ENCODE measurements at regions not wholly inside any gene's neighbourhood (a gene's known extent, or its start where the extent isn't known, plus 50 kb on each side); places are given as distances from the start of the nearest gene placed in this dataset.

GRCh38 chr22:48686694-48687302 lies 1140.9 kb downstream of the BRD1 start:
- Histone ChIP-seq H3K79me1 (ENCODE audit: low read depth in 1 of 2, low read length in 2 of 2) (no peaks in the 10 kb centered on the region), H3K9me3 (ENCODE audit: control insufficient read depth, insufficient read depth, low read length) (peaks cover 56% of the 10 kb centered on the region), H3K4ac (ENCODE audit: low read depth, low read length) (no peak overlapping the region), H3K18ac (ENCODE audit: low read depth, low read length) (no peak overlapping the region), H3K56ac (ENCODE audit: extremely low read depth, insufficient read depth, low read length) (no peak overlapping the region), H3K4me1 (ENCODE audit: control insufficient read depth, insufficient read depth, low read length) (no peaks in the 10 kb centered on the region), H3K14ac (replicated peaks; ENCODE audit: low read depth, low read length) (no peak overlapping the region), H2AFZ (replicated peaks; ENCODE audit: low read length, poor library complexity) (no peak overlapping the region), H4K20me1 (ENCODE audit: insufficient read depth, low read length) (no peaks in the 10 kb centered on the region), H2BK5ac (ENCODE audit: low read depth, low read length, poor library complexity, severe bottlenecking) (peak overlapping the region; percentile 33), H3K27me3 (ENCODE audit: control insufficient read depth, insufficient read depth, low read length) (no peaks in the 10 kb centered on the region), H4K8ac (ENCODE audit: low read depth in 2 of 2, low read length in 2 of 2) (no peak overlapping the region), H2BK20ac (ENCODE audit: low read depth, low read length) (no peak overlapping the region), H4K91ac (ENCODE audit: insufficient read depth, low read depth, low read length) (no peak overlapping the region), H4K5ac (ENCODE audit: low read depth, low read length) (no peak overlapping the region), H3K27ac (ENCODE audit: insufficient read depth, low read length) (no peak overlapping the region), H3K23ac (ENCODE audit: low read depth, low read length) (no peak overlapping the region), H3K9ac (ENCODE audit: low read depth, low read length) (no peak overlapping the region), H2BK120ac (ENCODE audit: low read depth, low read length) (no peak overlapping the region), H2BK15ac (ENCODE audit: low read depth, low read length) (no peak overlapping the region), H3K4me3 (ENCODE audit: insufficient read depth, low read depth, low read length) (no peak overlapping the region), H3K36me3 (ENCODE audit: control insufficient read depth, insufficient read depth, low read length) (no peaks in the 10 kb centered on the region), H2AK5ac (ENCODE audit: low read depth, low read length) (no peak overlapping the region), H3K9me1 (ENCODE audit: insufficient read depth, low read length) (no peaks in the 10 kb centered on the region), H3K4me2 (ENCODE audit: low read depth, low read length) (no peak overlapping the region), H2AK9ac (replicated peaks; ENCODE audit: low read depth, low read length, poor library complexity) (no peak overlapping the region)
- POLR2A ChIA-PET (ENCODE audit: unreplicated experiment): no interaction called here
- dilution Hi-C loops (cut with HindIII; ENCODE audit: low sequenced_read_pairs, unreplicated experiment) (no loop called here), in situ Hi-C loops (cut with MboI; ENCODE audit: low sequenced_read_pairs) (no loop called here), intact Hi-C loops (cut with micrococcal nuclease) (no loop called here)
- ATAC-seq (ENCODE audit: low read depth) (no peak), DNase-seq (no peak)
- no TSS peak for BruUV-seq (replicated peaks)
- CTCF ChIA-PET: no interaction called here
- TF ChIP-seq USF2 (IDR thresholded peaks at IDR 0.05; ENCODE audit: low read depth, low read length) (no peak), SMC3 (IDR thresholded peaks at IDR 0.05; ENCODE audit: low read depth, low read length) (no peak), CTCF (conservative IDR thresholded peaks at IDR 0.05; ENCODE audit: low read depth, low read length) (no peak)
- WGBS, 2 experiments (ENCODE audit: extremely low coverage in 2 of 2, insufficient read length in 1 of 2): 25 to 100% methylated on average over 1 to 2 of the region's 2 CpGs

Data from IMR-90 (cell line).